ENCODE measurements at regions not wholly inside any gene's neighbourhood (a gene's known extent, or its start where the extent isn't known, plus 50 kb on each side); places are given as distances from the start of the nearest gene placed in this dataset.

DNA sequence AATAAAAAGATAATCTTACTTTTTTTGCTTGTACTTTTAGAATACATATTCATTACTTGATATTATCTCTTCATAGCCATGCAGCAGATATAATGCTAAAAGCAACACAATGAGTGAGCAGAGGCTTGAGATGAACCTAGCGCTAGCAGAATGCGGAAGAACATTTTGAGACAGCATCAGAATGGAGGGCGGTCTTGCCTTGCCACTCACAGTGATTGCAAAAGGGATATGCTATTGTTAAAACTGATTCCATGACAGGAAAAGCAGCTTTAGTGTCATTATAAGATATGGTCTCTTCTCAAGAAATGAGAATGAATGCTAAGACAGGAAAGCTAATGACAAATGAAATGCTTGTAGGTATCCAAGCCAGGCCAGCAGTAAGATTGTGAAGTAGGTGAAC, 200.0 kb upstream of the GJE1 start:
- no peak for TF ChIP-seq CTCF (IDR thresholded peaks at IDR 0.05; ENCODE audit: insufficient read depth, low read depth, low read length)
- no peak for TF ChIP-seq EZH2 (IDR thresholded peaks at IDR 0.05; ENCODE audit: insufficient read depth, low read length)
